NCI-H1436 (cell line): ENCODE measurements at regions not wholly inside any gene's neighbourhood (a gene's known extent, or its start where the extent isn't known, plus 50 kb on each side); places are given as distances from the start of the nearest gene placed in this dataset.

Source experiments
- DNase-seq: peaks from one replicate; lab custom pipeline; 2025; lab: John Stamatoyannopoulos, UW

GRCh38 chr2:45212953-45213635 lies 203.8 kb upstream of the SIX2 start:
- no peak for DNase-seq

GRCh38 chr2:45211636-45212035 lies 202.4 kb upstream of the SIX2 start:
- no peak for DNase-seq

GRCh38 chr2:45210462-45211195 lies 201.4 kb upstream of the SIX2 start:
- DNase-seq, result no peak

- no peak for DNase-seq
These were observed 200.6 kb upstream of the SIX2 start for GRCh38 chr2:45209875-45210274.

GRCh38 chr2:45209302-45209701 lies 200.1 kb upstream of the SIX2 start:
- DNase-seq, result no peak

GRCh38 chr2:45207101-45207500 lies 197.8 kb upstream of the SIX2 start:
- DNase-seq, result no peak

GRCh38 chr2:45205985-45206384 lies 196.7 kb upstream of the SIX2 start:
- no peak for DNase-seq

GRCh38 chr2:45205480-45205879 lies 196.2 kb upstream of the SIX2 start:
- no peak for DNase-seq

- DNase-seq, result no peak
These were observed 194.1 kb upstream of the SIX2 start for GRCh38 chr2:45203400-45203799.

GRCh38 chr2:45199973-45200372 lies 190.7 kb upstream of the SIX2 start:
- no peak for DNase-seq

- no peak for DNase-seq
These were observed 186.7 kb upstream of the SIX2 start for GRCh38 chr2:45195916-45196315.

GRCh38 chr2:45194596-45194995 lies 185.3 kb upstream of the SIX2 start:
- no peak for DNase-seq

- no peak for DNase-seq
These were observed 184.3 kb upstream of the SIX2 start for GRCh38 chr2:45193581-45193980.

- DNase-seq, result no peak
These were observed 183.7 kb upstream of the SIX2 start for GRCh38 chr2:45192991-45193390.

GRCh38 chr2:45192481-45192880 lies 183.2 kb upstream of the SIX2 start:
- no peak for DNase-seq

- no peak for DNase-seq
These were observed 182.7 kb upstream of the SIX2 start for GRCh38 chr2:45191976-45192375.

GRCh38 chr2:45191146-45191863 lies 182.1 kb upstream of the SIX2 start:
- DNase-seq, result no peak

GRCh38 chr2:45190481-45190942 lies 181.3 kb upstream of the SIX2 start:
- no peak for DNase-seq

GRCh38 chr2:45184606-45185005 lies 175.4 kb upstream of the SIX2 start:
- no peak for DNase-seq

GRCh38 chr2:45182667-45183295 lies 173.5 kb upstream of the SIX2 start:
- no peak for DNase-seq

- no peak for DNase-seq
These were observed 171.5 kb upstream of the SIX2 start for GRCh38 chr2:45180779-45181178.

- no peak for DNase-seq
These were observed 170.9 kb upstream of the SIX2 start for GRCh38 chr2:45180033-45180746.
